ENCODE measurements at regions not wholly inside any gene's neighbourhood (a gene's known extent, or its start where the extent isn't known, plus 50 kb on each side); places are given as distances from the start of the nearest gene placed in this dataset.

DNA sequence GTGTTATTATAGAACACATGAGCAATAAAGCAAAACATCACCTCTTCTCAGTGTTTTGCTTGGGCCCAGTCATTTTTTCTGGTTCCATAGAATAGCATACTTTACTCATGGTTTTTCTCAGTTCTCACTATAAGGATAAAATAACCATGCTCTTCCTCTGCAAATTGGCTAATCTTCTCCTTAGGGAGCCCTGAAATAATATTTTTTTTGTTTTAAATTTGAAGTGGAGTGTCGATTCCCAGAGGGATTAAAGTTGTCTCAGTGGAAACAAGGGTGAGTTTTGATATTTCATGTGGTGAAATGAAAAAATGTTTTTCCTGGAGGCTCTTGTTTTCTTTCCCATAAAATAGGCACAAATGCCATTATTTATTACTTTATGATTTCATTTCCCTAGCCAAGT lies 127.3 kb downstream of the NOC3L start:
- TF ChIP-seq, protein P1, sequence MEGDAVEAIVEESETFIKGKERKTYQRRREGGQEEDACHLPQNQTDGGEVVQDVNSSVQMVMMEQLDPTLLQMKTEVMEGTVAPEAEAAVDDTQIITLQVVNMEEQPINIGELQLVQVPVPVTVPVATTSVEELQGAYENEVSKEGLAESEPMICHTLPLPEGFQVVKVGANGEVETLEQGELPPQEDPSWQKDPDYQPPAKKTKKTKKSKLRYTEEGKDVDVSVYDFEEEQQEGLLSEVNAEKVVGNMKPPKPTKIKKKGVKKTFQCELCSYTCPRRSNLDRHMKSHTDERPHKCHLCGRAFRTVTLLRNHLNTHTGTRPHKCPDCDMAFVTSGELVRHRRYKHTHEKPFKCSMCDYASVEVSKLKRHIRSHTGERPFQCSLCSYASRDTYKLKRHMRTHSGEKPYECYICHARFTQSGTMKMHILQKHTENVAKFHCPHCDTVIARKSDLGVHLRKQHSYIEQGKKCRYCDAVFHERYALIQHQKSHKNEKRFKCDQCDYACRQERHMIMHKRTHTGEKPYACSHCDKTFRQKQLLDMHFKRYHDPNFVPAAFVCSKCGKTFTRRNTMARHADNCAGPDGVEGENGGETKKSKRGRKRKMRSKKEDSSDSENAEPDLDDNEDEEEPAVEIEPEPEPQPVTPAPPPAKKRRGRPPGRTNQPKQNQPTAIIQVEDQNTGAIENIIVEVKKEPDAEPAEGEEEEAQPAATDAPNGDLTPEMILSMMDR (IDR thresholded peaks at IDR 0.05; ENCODE audit: insufficient read depth, low read length, poor library complexity, severe bottlenecking), result no peak
- no peak overlapping the region for H3K4me3 ChIP-seq (replicated peaks; ENCODE audit: low read depth, low read length)
- H3K36me3 ChIP-seq (ENCODE audit: control insufficient read depth, insufficient read depth, low read length), result no peaks in the 10 kb centered on the region
- H3K27me3 ChIP-seq (replicated peaks; ENCODE audit: control insufficient read depth, insufficient read depth, low read length), result no peaks in the 10 kb centered on the region; the same call in 1 of the 2 replicates
- DNase-seq (ENCODE audit: extremely low read depth, insufficient read length), result no peak

DNA sequence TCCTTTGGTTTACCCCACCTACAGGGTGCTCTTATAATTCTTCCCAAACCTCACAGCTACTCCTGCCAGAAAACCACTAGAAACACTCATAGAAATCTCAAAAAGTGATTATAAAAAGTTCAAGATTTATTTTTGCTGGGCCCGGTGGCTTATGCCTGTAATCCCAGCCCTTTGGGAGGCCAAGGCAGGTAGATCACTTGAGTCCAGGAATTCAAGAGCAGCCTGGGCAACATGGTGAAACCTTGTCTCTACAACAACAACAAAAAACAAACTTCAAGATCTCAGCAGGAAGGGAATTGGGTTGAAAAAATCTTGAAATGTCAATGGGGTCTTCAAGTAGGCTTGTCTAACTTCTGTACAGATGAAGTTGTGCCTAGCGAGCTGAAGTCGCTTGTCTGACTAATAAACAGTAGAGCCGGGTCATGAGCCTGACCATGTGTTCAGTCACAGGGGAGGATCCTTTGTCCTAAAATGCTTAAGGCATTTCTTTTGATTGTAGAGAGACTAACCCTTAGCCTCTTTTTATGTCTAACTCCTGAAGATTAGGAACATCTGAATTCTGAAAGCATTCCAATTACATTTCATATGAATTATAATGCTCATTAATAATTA lies 124.6 kb downstream of the NOC3L start:
- TF ChIP-seq, protein P1 (IDR thresholded peaks at IDR 0.05; ENCODE audit: insufficient read depth, low read length, poor library complexity, severe bottlenecking), result no peak
- no peak for DNase-seq (ENCODE audit: extremely low read depth, insufficient read length)
- no peak overlapping the region for H3K4me3 ChIP-seq (replicated peaks; ENCODE audit: low read depth, low read length)
- H3K27me3 ChIP-seq (replicated peaks; ENCODE audit: control insufficient read depth, insufficient read depth, low read length), result no peaks in the 10 kb centered on the region; the same call in 1 of the 2 replicates
- H3K36me3 ChIP-seq (ENCODE audit: control insufficient read depth, insufficient read depth, low read length), result no peaks in the 10 kb centered on the region

DNA sequence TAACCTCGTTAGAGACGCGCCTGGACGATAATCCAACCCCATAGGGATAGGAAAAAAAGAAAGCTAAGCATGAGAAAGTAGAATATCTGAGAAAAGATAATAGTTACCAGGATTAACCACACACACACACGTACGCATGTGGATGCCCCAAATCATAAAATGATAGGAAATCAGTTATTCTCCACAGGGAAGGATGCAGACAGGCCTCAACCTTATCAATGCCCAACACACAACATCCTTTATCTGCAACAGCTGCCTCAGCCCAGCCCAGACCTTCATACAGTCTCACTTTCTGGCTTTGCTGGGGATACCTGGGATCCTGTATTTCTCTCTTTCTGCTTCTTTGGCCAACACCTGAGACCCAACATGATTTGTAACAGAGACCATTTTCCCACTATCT lies 123.0 kb downstream of the NOC3L start:
- no peak for DNase-seq (ENCODE audit: extremely low read depth, insufficient read length)
- no peaks in the 10 kb centered on the region for H3K36me3 ChIP-seq (ENCODE audit: control insufficient read depth, insufficient read depth, low read length)
- no peaks in the 10 kb centered on the region; the same call in 1 of the 2 replicates for H3K27me3 ChIP-seq (replicated peaks; ENCODE audit: control insufficient read depth, insufficient read depth, low read length)
- H3K4me3 ChIP-seq (replicated peaks; ENCODE audit: low read depth, low read length), result no peak overlapping the region
- TF ChIP-seq, protein P1 (IDR thresholded peaks at IDR 0.05; ENCODE audit: insufficient read depth, low read length, poor library complexity, severe bottlenecking), result no peak

DNA sequence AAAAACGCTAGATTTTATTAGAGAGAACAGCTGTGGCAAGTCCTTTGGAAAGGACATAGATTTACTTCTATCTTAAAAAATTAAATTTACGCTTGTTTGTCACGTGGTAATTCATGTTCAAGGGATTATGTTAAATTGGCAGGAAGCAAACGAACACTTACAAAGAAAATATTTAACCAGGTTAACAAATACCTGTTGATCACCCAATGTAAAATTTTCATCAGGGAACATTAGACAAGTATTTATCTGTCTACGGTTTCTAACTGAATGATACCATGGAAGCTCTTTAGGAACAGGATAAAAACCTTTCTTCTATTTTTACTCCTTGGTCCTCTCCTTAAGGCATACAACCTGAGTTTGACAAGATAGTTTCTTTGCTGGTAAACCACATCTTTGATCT lies 122.2 kb downstream of the NOC3L start:
- H3K27me3 ChIP-seq (replicated peaks; ENCODE audit: control insufficient read depth, insufficient read depth, low read length), result no peaks in the 10 kb centered on the region; the same call in 1 of the 2 replicates
- no peak overlapping the region for H3K4me3 ChIP-seq (replicated peaks; ENCODE audit: low read depth, low read length)
- no peaks in the 10 kb centered on the region for H3K36me3 ChIP-seq (ENCODE audit: control insufficient read depth, insufficient read depth, low read length)
- no peak for DNase-seq (ENCODE audit: extremely low read depth, insufficient read length)
- TF ChIP-seq, protein P1 (IDR thresholded peaks at IDR 0.05; ENCODE audit: insufficient read depth, low read length, poor library complexity, severe bottlenecking), result no peak

DNA sequence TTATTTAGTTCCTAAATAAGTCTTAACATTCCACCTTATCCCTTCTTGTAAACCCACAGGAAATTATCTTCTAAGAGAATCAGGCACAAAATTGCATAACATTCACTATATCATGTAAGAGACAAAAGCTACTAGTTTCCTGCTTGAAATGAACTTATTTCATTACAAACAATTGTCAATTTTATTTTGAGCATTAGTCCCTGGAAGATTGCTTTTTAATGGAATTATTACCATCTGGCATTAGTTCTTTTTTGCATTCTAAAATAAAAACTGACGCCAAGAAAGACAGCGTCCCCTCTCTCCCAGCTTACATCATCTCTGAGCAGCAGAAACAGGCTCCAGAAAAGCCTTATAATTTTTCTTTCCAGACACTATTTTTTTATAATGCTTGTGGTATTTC lies 121.8 kb downstream of the NOC3L start:
- Histone ChIP-seq H3K27me3 (replicated peaks; ENCODE audit: control insufficient read depth, insufficient read depth, low read length) (no peaks in the 10 kb centered on the region; the same call in 1 of the 2 replicates), H3K36me3 (ENCODE audit: control insufficient read depth, insufficient read depth, low read length) (no peaks in the 10 kb centered on the region), H3K4me3 (replicated peaks; ENCODE audit: low read depth, low read length) (no peak overlapping the region)
- TF ChIP-seq, protein P1 (IDR thresholded peaks at IDR 0.05; ENCODE audit: insufficient read depth, low read length, poor library complexity, severe bottlenecking), result no peak
- DNase-seq (ENCODE audit: extremely low read depth, insufficient read length), result no peak

DNA sequence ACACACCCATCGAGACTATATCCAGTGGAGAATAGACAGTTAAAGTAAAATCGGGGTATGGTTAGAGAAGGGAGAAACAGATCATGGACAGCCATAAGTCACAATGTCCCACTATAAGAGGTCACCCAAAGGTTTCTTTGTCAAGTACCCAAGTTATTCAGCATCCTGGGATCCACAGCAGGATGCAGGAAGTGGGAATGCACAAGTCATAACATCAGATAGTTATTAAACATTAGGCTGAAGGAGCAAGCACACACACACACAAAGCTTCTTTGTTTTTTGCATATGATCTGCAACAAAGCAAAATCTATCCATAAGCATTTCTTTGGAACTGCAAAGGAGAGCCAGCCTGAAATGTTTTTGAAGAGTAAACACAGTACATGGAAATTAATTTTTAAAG lies 111.6 kb downstream of the NOC3L start:
- Histone ChIP-seq H3K27me3 (replicated peaks; ENCODE audit: control insufficient read depth, insufficient read depth, low read length) (no peaks in the 10 kb centered on the region; the same call in 1 of the 2 replicates), H3K36me3 (ENCODE audit: control insufficient read depth, insufficient read depth, low read length) (no peaks in the 10 kb centered on the region), H3K4me3 (replicated peaks; ENCODE audit: low read depth, low read length) (no peak overlapping the region)
- TF ChIP-seq, protein P1 (IDR thresholded peaks at IDR 0.05; ENCODE audit: insufficient read depth, low read length, poor library complexity, severe bottlenecking), result no peak
- DNase-seq (ENCODE audit: extremely low read depth, insufficient read length), result no peak
